GM12874 (cell line): ENCODE measurements at regions not wholly inside any gene's neighbourhood (a gene's known extent, or its start where the extent isn't known, plus 50 kb on each side); places are given as distances from the start of the nearest gene placed in this dataset.
A peak's percentile ranks its signal among the peaks of the same experiment; 100 is the strongest.

ENCODE experiments used
- CTCF ChIP-seq: IDR thresholded peaks from 2 replicates; pipeline ENCODE4 v1.5.1; 2011; ENCODE audit warnings: low read depth, mild to moderate bottlenecking, control low read depth, low read length, moderate library complexity; ENCODE audit not compliant: insufficient read depth

DNA sequence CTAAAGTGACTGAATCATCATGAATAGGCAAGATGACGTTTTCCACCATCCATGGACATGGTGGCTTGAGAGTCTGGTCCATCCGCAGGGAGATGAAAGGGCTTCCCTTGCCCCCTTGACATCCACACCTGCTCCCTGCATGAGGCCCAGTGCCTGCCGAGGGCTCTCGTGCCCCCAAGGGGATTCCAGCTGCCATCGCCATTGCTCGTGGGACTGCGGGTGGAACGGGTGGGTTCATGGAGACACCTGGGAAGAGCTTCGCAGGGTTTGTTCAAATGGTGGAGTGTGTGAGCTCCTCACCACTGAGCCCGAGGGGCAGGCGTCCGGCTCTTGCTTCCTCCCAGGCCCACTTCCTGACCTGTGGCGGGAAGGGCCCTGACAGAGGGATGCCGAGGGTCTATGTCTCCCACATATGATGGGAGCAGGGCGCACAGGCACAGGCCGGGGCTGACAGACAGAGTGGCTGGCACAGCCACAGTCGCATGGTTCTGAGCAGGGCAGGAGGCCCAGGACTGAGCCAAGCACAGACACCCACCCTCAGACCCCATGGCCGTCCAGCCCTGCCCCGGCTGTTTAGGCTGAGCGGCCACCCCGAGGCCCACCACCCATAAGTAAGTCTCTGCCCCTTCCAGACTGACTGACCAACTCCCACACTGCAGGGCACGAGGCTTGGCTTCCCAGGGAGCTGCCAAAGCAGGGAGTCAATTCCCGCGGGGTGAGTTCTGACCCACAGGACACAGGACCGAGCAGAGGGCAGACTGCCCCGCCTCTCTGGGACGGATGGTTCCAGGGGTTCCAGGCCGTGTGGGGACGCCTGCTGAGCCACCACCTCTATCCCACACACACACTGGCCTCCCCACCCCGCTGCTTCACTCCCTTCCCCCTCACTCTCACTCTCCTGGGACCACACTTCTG lies 70.0 kb upstream of the PPP1R26 start:
- TF ChIP-seq CTCF = no peak

DNA sequence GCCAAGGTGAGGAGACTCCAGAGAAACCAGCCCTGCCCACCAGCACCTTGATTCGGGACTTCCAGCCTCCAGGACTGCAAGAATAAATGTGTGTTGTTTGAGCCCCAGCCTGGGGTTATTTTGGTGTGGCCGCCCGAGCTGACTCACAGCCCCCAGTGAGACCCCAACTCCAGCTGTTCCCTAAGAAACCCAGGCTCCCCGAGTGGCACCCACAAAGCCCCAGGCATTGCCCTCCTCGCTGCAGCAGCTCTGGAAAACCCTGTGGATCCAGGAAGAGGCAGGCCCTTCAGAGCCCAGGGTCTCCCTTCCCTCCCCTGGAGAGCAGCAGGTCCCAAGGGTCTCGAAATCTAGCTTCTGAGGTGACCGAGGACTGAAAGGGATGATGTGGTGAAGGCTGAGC lies 69.2 kb upstream of the PPP1R26 start:
- TF ChIP-seq CTCF = no peak

DNA sequence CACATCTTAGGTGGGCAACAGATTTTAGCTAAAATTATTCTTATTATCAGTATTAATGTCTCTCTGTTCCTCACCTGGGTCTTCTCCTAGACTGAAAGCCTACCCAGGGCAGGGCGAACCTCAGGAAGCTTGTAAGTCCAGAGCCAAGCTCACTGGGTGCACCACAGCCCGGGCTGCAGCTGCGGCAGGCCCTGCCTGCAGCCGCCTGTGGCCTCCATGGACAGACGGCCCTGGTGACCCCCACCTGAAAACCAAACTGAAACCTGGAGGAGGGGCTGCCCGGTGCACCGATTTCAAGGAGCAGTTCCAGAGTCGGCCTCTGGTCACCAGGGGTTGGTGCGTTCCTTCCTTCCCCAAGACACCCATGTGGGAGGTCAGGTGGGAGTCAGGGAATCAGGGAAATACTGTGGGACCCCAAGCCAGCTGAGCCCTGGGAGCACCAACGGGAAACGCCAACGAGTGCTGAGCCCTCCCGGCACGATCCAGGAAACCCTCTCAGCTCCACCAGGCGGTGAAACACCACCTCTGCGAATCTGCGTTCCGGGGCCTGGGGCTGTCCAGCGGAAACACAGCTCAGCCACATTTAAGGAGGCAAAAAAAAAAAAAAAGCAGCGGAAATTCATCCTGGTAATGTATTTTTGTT lies 68.6 kb upstream of the PPP1R26 start:
- TF ChIP-seq CTCF = no peak

DNA sequence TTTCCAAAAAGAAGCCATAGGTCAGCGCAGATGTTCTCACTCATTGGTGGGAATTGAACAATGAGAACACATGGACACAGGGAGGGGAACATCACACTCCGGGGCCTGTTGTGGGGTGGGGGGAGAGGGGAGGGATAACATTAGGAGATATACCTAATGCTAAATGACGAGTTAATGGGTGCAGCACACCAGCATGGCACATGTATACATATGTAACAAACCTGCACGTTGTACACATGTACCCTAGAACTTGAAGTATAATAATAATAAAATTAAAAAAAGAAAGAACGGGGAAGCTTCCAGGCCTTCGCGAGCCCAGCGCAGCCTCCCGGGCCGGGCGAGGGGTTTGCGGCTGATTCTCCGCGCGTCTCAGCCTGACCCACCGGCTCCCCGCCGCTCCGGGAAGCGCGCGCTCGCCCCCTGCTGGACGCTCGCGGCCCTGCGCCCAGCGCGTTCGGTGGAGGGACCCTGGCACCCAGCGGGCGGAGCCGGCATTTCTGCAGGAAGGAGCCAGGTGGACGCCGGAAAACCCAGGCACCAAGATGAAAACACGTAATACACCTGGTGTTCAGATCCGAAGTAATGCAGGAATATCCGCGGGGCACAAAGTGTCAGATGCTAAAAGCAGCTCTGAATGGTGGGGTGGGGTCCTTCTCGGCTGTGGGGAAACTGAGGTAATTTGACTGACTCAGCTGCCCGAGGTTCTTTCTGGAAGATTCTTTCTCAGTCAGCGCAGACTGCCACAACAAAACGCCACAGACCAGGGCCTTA lies 67.1 kb upstream of the PPP1R26 start:
- peak; percentile 99 for TF ChIP-seq CTCF

GRCh38 chr9:135413086-135413375 lies 66.6 kb upstream of the PPP1R26 start:
- no peak for TF ChIP-seq CTCF

DNA sequence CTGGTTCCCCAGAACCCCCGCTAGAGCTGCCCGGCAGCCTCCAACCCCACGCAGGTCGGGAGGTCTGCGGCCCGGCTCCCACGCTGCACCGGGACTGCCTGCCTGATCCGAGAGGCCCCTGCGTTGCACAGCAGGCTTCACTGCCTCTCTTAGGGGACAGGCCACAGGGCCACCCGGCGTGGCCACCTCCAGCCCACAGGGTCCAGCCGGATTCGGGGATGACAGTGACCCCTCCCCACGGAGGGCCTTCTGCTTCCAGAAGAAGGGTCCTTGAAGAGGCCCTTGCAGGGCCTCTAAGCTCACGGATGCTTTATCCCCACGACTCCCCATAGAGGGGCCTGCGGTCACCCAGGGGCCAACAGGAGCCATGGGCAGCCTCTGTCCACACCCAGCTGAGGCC lies 66.1 kb upstream of the PPP1R26 start:
- no peak for TF ChIP-seq CTCF

GRCh38 chr9:135414293-135414692 lies 65.3 kb upstream of the PPP1R26 start:
- TF ChIP-seq CTCF = no peak
